NCI-H345 (cell line): ENCODE measurements at regions not wholly inside any gene's neighbourhood (a gene's known extent, or its start where the extent isn't known, plus 50 kb on each side); places are given as distances from the start of the nearest gene placed in this dataset.

Source experiments
- DNase-seq: peaks from one replicate; lab custom pipeline; 2025; lab: John Stamatoyannopoulos, UW

DNA sequence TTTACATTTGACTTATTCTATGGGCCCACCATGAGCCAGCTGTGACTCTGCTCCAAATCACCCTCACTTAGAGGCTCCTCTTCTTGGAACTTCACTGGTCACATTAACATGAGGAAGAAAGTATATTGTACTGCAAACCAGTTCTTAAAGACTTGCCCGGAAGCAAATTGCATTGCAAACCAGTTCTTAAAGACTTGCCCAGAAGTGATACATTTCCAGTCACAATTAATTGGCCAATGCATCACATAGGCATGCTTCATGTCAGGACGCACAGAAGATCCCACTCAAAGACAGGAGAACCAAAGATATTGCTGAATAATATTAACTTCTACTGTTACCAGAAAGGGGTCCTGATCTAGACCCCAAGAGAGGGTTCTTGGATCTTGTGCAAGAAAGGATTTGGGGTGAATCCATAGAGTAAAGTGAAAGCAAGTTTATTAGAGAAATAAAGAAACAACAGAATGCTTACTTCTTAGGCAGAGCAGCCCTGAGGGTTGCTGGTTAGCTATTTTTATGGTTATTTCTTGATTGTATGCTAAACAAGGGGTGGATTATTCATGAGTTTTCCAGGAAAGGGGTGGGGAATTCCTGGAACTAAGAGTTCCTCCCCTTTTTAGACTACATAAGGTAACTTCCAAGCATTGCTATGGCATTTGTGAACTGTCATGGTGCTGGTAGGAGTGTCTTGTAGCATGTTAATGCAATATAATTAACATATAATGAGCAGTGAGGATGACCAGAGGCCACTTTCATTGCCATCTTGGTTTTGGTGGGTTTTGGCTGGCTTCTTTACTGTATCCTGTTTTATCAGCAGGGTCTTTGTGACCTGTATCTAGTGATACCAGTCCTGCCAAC is 54.6 kb upstream of the HCCS start:
- no peak for DNase-seq

DNA sequence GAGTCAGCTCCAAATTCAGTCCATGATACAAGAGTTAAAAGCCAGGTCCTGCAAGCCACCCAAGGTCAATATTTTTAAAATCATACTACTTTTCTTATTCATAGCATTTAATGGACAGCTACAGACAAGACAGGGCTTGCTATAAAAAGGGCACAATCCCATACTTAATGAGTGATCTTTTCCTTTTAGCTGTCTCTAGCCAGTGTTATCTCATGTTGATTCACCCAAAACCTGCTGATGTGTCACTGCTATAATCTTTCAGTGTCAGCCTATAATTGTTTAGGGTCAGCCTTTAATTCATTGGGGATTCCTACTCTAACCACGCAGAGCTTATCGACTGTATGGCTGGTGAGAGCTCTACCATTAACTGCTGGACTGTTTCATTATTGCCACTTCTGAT is 51.2 kb upstream of the HCCS start:
- no peak for DNase-seq
